ENCODE measurements at regions not wholly inside any gene's neighbourhood (a gene's known extent, or its start where the extent isn't known, plus 50 kb on each side); places are given as distances from the start of the nearest gene placed in this dataset.

DNA sequence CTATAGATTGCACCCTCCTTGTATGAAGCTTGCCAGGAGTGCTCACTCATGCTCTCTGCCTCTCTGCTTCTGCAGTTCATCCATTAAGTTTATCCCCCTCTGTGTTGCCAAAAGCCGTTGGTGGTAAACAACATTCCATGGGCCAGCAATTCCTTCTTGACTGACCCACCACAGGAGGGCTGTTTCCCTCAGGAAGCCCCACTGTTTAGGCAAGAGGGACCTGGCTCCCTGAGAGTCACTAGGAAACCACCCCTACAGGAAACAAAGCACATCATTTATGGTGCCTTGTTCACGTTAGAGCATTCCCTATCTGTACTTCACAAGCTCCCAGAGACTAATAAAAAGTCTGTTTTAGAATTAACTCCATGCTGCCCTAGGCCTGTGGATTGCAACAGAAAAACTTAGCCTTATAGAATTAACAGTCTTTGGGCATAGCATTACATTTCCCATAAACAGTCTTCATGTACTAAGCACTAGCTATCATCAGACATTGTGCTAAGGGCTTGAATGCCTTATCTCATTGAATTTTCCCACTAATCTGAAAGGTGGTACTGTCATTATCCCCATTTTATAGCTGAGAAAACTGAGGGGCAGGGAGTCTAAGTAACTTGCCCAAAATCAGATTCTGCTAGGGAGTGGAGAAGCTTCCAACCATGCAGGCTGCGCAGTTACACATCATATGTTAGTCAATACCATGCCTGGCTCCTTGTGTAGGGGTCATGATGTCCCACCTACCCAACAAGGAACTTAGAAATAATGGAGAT is 149.9 kb downstream of the SHQ1 start:
- TF ChIP-seq CTCF (IDR thresholded peaks at IDR 0.05; ENCODE audit: low read depth, low read length), result no peak
- TF ChIP-seq POLR2A (IDR thresholded peaks at IDR 0.05; ENCODE audit: extremely low read depth, insufficient read length), result no peak
- TF ChIP-seq MAX (IDR thresholded peaks at IDR 0.05; ENCODE audit: low read depth, low read length), result no peak
- TF ChIP-seq MYC (IDR thresholded peaks at IDR 0.05; ENCODE audit: low read depth, low read length), result no peak
